ENCODE measurements at regions not wholly inside any gene's neighbourhood (a gene's known extent, or its start where the extent isn't known, plus 50 kb on each side); places are given as distances from the start of the nearest gene placed in this dataset.

DNA sequence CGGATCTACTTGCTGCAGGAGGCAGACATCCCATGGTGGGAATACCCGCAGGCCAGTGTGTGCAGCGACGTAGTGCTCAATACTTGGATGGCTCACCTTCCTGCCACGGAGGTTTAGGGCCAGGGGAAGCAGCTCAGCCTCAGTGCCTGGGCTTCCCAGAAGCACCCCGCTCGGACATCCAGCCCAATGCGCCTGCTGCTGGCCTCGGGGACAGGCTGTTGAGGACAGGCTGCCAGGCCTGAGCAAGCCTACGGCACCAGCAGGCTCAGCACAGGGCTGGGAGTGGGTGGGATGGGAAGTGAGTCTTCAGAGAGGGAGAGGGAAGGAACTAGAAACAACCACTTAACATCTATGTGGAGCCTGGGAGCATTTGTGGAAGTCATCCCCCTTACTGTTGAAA is 441.3 kb upstream of the MGMT start:
- Histone ChIP-seq H3K27ac (ENCODE audit: low read depth, low read length, poor library complexity, severe bottlenecking) (no peak overlapping the region), H3K79me2 (ENCODE audit: insufficient read depth, low read length) (no peaks in the 10 kb centered on the region), H3K9me2 (ENCODE audit: low read depth, low read length) (no peaks in the 10 kb centered on the region), H3K4me3 (ENCODE audit: low read depth, low read length, poor library complexity, severe bottlenecking) (no peak overlapping the region), H3K27me3 (ENCODE audit: insufficient read depth, low read length) (no peaks in the 10 kb centered on the region), H3K4me1 (ENCODE audit: insufficient read depth, low read length, severe bottlenecking) (no peaks in the 10 kb centered on the region), H3K36me3 (ENCODE audit: insufficient read depth, low read length) (no peaks in the 10 kb centered on the region), H4K20me1 (ENCODE audit: insufficient read depth, low read length) (no peaks in the 10 kb centered on the region), H3K9ac (ENCODE audit: low read length) (no peak overlapping the region), H3F3A (ENCODE audit: insufficient read depth, low read length) (no peaks in the 10 kb centered on the region), H3K4me2 (ENCODE audit: low read length) (no peak overlapping the region), H3K9me3 (ENCODE audit: low read length) (no peaks in the 10 kb centered on the region), H2AFZ (ENCODE audit: low read length) (no peak overlapping the region)
- TF ChIP-seq, protein P1, sequence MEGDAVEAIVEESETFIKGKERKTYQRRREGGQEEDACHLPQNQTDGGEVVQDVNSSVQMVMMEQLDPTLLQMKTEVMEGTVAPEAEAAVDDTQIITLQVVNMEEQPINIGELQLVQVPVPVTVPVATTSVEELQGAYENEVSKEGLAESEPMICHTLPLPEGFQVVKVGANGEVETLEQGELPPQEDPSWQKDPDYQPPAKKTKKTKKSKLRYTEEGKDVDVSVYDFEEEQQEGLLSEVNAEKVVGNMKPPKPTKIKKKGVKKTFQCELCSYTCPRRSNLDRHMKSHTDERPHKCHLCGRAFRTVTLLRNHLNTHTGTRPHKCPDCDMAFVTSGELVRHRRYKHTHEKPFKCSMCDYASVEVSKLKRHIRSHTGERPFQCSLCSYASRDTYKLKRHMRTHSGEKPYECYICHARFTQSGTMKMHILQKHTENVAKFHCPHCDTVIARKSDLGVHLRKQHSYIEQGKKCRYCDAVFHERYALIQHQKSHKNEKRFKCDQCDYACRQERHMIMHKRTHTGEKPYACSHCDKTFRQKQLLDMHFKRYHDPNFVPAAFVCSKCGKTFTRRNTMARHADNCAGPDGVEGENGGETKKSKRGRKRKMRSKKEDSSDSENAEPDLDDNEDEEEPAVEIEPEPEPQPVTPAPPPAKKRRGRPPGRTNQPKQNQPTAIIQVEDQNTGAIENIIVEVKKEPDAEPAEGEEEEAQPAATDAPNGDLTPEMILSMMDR (IDR thresholded peaks at IDR 0.05; ENCODE audit: low read length): no peak
- no peak for TF ChIP-seq EZH2 (IDR thresholded peaks at IDR 0.05; ENCODE audit: borderline replicate concordance, low read length)

GRCh38 chr10:129027906-129028305 is 439.1 kb upstream of the MGMT start:
- Histone ChIP-seq H3K9ac (ENCODE audit: low read length) (no peak overlapping the region), H3K9me3 (ENCODE audit: low read length) (no peaks in the 10 kb centered on the region), H3F3A (ENCODE audit: insufficient read depth, low read length) (no peaks in the 10 kb centered on the region), H3K36me3 (ENCODE audit: insufficient read depth, low read length) (no peaks in the 10 kb centered on the region), H2AFZ (ENCODE audit: low read length) (no peak overlapping the region), H3K9me2 (ENCODE audit: low read depth, low read length) (no peaks in the 10 kb centered on the region), H3K79me2 (ENCODE audit: insufficient read depth, low read length) (no peaks in the 10 kb centered on the region), H3K27ac (ENCODE audit: low read depth, low read length, poor library complexity, severe bottlenecking) (no peak overlapping the region), H3K4me3 (ENCODE audit: low read depth, low read length, poor library complexity, severe bottlenecking) (no peak overlapping the region), H3K4me2 (ENCODE audit: low read length) (no peak overlapping the region), H4K20me1 (ENCODE audit: insufficient read depth, low read length) (no peaks in the 10 kb centered on the region), H3K27me3 (ENCODE audit: insufficient read depth, low read length) (no peaks in the 10 kb centered on the region; the same call in 1 of the 2 replicates), H3K4me1 (ENCODE audit: insufficient read depth, low read length, severe bottlenecking) (no peaks in the 10 kb centered on the region)
- TF ChIP-seq EZH2 (IDR thresholded peaks at IDR 0.05; ENCODE audit: borderline replicate concordance, low read length): no peak
- TF ChIP-seq, protein P1 (IDR thresholded peaks at IDR 0.05; ENCODE audit: low read length): no peak

DNA sequence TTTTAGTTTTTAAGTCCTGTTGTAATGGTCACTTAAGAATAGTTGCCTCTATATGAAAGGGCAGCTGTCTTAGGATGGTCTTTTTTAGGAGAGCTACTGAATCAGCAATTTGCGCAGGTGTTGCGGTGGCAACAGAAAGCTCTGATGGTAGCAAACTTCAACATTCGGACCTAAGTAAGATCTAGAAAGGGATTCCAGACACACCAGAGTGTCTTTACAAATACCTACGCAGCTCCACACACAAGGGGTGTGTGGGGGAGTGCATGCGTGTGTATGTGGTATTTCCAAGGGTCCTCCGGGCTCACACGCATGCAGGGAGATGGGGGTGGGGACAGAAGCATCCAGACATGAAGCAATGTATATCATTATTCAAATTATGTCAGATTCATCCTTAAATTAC is 438.6 kb upstream of the MGMT start:
- Histone ChIP-seq H3K9me2 (ENCODE audit: low read depth, low read length) (no peaks in the 10 kb centered on the region), H3K4me1 (ENCODE audit: insufficient read depth, low read length, severe bottlenecking) (no peaks in the 10 kb centered on the region), H3K27me3 (ENCODE audit: insufficient read depth, low read length) (no peaks in the 10 kb centered on the region; the same call in 1 of the 2 replicates), H3K79me2 (ENCODE audit: insufficient read depth, low read length) (no peaks in the 10 kb centered on the region), H3K9ac (ENCODE audit: low read length) (no peak overlapping the region), H3F3A (ENCODE audit: insufficient read depth, low read length) (no peaks in the 10 kb centered on the region), H3K9me3 (ENCODE audit: low read length) (no peaks in the 10 kb centered on the region), H3K36me3 (ENCODE audit: insufficient read depth, low read length) (no peaks in the 10 kb centered on the region), H4K20me1 (ENCODE audit: insufficient read depth, low read length) (no peaks in the 10 kb centered on the region), H2AFZ (ENCODE audit: low read length) (no peak overlapping the region), H3K4me2 (ENCODE audit: low read length) (no peak overlapping the region), H3K27ac (ENCODE audit: low read depth, low read length, poor library complexity, severe bottlenecking) (no peak overlapping the region), H3K4me3 (ENCODE audit: low read depth, low read length, poor library complexity, severe bottlenecking) (no peak overlapping the region)
- TF ChIP-seq, protein P1 (IDR thresholded peaks at IDR 0.05; ENCODE audit: low read length): no peak
- TF ChIP-seq EZH2 (IDR thresholded peaks at IDR 0.05; ENCODE audit: borderline replicate concordance, low read length): no peak
